DND-41 (cell line): ENCODE measurements at regions not wholly inside any gene's neighbourhood (a gene's known extent, or its start where the extent isn't known, plus 50 kb on each side); places are given as distances from the start of the nearest gene placed in this dataset.
A peak's percentile ranks its signal among the peaks of the same experiment; 100 is the strongest.

ENCODE experiments used
- ATAC-seq: fragments of 200-7000 bp; cut with Tn5 transposase; 3 replicates; pipeline ENCODE4 v1.9.1; 2021; ENCODE audit warnings: low read depth; ENCODE audit not compliant: insufficient read depth
- DNase-seq: peaks from one replicate; pipeline ENCODE4 v3.0.0-alpha.2; 2020
- H2AFZ ChIP-seq: 2 replicates; pipeline ENCODE4 v1.6.0; 2012; ENCODE audit warnings: low read depth, low read length
- H3K27ac ChIP-seq: 2 replicates; pipeline ENCODE4 v1.5.1; 2012; ENCODE audit warnings: low read length, inconsistent platforms
- H3K27me3 ChIP-seq: fragments of 200-600 bp; sonication (generic); 2 replicates; pipeline ENCODE4 v1.6.0; 2012; ENCODE audit warnings: low read length, mild to moderate bottlenecking, inconsistent platforms; ENCODE audit not compliant: insufficient read depth, poor library complexity
- H3K36me3 ChIP-seq: 2 replicates; pipeline ENCODE4 v1.5.1; 2012; ENCODE audit warnings: low read length, inconsistent platforms; ENCODE audit not compliant: insufficient read depth
- H3K4me1 ChIP-seq: 2 replicates; pipeline ENCODE4 v1.5.1; 2012; ENCODE audit warnings: mild to moderate bottlenecking, low read length; ENCODE audit not compliant: insufficient read depth
- H3K4me2 ChIP-seq: 2 replicates; pipeline ENCODE4 v1.6.0; 2012; ENCODE audit warnings: mild to moderate bottlenecking, moderate library complexity, low read length, inconsistent platforms; ENCODE audit not compliant: insufficient read depth
- H3K4me3 ChIP-seq, 2 experiments: fragments of 200-600 bp in 1 of 2; shearing (Covaris generic) in 1 of 2; 2 replicates each; pipeline ENCODE4 v1.5.1; 2012 to 2016; ENCODE audit warnings: inconsistent platforms in 2 of 2, low read length in 2 of 2, mild to moderate bottlenecking in 2 of 2, low read depth in 1 of 2, moderate library complexity in 1 of 2
- H3K79me2 ChIP-seq: 2 replicates; pipeline ENCODE4 v1.6.0; 2012; ENCODE audit warnings: low read length, inconsistent platforms; ENCODE audit not compliant: insufficient read depth
- H3K9ac ChIP-seq: 2 replicates; pipeline ENCODE4 v1.6.0; 2012; ENCODE audit warnings: low read depth, mild to moderate bottlenecking, inconsistent platforms, low read length, moderate library complexity
- H3K9me3 ChIP-seq: 2 replicates; pipeline ENCODE4 v1.5.1; 2012; ENCODE audit warnings: low read length, moderate library complexity, mild to moderate bottlenecking, inconsistent platforms; ENCODE audit not compliant: insufficient read depth, severe bottlenecking
- H4K20me1 ChIP-seq: 2 replicates; pipeline ENCODE4 v1.6.0; 2012; ENCODE audit warnings: low read length; ENCODE audit not compliant: insufficient read depth
- EZH2 ChIP-seq: IDR thresholded peaks from 3 replicates; pipeline ENCODE4 v1.6.1; 2012; ENCODE audit warnings: borderline replicate concordance, low read depth, mild to moderate bottlenecking, moderate library complexity, low read length, inconsistent platforms; ENCODE audit not compliant: severe bottlenecking
- TF ChIP-seq, protein P1 (sequence below): IDR thresholded peaks from 2 replicates; pipeline ENCODE4 v1.5.1; 2012; ENCODE audit warnings: borderline replicate concordance, low read length, moderate library complexity, mild to moderate bottlenecking; ENCODE audit not compliant: poor library complexity, severe bottlenecking; ENCODE audit errors: extremely low read depth

DNA sequence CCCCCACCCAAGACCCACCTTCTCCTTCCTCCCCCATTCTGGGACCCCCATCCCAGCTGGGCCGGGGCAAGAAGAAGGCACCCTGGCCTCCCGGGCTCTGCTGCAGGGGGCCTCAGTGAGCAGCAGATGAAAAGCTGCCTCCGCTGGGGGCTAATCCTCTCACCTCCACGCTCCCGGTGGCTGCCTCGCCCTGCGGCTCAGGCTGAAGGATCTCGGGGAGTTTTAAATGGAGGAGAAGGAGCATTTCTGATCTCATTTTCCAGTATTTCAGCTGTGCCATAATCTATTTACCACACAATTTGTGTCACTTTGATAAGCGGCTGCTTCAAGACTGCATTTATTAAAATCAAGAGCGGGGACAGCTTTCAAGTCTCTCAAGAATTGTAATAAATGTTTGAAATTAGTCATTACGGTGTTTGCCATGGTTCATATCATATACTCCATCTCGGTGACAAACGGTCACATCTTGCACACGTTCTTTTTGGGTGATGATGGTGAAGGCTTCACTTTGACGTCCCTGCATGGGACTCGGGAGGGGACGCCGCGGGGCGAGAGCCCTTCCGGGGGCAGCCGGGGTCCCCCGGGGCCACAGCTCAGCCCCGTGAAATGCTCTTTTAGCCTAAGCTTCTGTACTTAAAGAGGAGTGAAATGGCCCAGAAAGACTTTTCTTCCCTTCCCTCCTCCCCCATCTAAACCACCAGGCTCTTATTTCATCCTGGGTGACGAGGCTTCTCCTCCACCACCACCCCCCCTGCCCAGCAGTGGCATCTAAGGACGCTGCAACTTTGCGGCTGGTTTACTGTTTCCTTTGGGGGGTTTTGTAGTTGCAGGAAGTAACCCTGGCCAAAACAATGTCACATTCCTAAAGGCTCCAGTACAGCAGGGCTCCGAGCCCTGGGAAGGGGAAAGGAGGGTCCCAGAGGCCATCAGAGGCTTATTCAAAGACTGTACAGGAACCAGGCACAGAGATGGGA is 313.1 kb upstream of the TNRC6C start:
- DNase-seq = peak; percentile 90
- no peaks in the 10 kb centered on the region for H3K79me2 ChIP-seq
- no peaks in the 10 kb centered on the region for H3K9me3 ChIP-seq
- H3K36me3 ChIP-seq = no peaks in the 10 kb centered on the region
- H3K4me1 ChIP-seq = peaks cover 25% of the 10 kb centered on the region
- peak overlapping the region in 1 of 2 experiments; percentile 47; a peak in 3 of 4 replicates for H3K4me3 ChIP-seq
- H3K27ac ChIP-seq = peak overlapping the region; percentile 92
- peak overlapping the region; percentile 68 for H3K4me2 ChIP-seq
- no peaks in the 10 kb centered on the region for H4K20me1 ChIP-seq
- H3K27me3 ChIP-seq = peaks cover 2% of the 10 kb centered on the region
- TF ChIP-seq, protein P1, sequence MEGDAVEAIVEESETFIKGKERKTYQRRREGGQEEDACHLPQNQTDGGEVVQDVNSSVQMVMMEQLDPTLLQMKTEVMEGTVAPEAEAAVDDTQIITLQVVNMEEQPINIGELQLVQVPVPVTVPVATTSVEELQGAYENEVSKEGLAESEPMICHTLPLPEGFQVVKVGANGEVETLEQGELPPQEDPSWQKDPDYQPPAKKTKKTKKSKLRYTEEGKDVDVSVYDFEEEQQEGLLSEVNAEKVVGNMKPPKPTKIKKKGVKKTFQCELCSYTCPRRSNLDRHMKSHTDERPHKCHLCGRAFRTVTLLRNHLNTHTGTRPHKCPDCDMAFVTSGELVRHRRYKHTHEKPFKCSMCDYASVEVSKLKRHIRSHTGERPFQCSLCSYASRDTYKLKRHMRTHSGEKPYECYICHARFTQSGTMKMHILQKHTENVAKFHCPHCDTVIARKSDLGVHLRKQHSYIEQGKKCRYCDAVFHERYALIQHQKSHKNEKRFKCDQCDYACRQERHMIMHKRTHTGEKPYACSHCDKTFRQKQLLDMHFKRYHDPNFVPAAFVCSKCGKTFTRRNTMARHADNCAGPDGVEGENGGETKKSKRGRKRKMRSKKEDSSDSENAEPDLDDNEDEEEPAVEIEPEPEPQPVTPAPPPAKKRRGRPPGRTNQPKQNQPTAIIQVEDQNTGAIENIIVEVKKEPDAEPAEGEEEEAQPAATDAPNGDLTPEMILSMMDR = peak; percentile 87
- TF ChIP-seq EZH2 = no peak
- H2AFZ ChIP-seq = peak overlapping the region; percentile 72
- peak; percentile 94 for ATAC-seq
- peak overlapping the region; percentile 53 for H3K9ac ChIP-seq

DNA sequence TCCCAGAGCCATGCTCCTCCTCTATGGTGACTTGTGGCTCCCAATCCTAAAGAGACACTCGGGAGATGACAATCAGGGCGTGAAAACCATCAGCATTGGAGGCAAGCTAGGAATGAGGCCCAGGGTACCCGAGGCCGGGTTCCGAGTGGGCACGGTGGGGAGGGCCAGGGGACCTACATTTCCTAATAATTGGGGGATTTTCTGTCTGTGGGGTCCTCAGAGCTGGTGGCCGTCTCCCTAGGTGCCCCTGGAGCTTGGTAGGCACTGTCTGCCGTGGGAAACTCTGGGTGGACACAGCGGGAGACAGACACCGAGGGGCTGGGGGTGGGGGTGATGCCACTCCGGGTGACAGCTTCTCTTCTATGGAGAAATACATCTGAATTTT is 312.5 kb upstream of the TNRC6C start:
- DNase-seq (no peak), ATAC-seq (no peak)
- Histone ChIP-seq H2AFZ (peak overlapping the region; percentile 72), H3K79me2 (no peaks in the 10 kb centered on the region), H3K9ac (peak overlapping the region; percentile 53), H3K9me3 (no peaks in the 10 kb centered on the region), H4K20me1 (no peaks in the 10 kb centered on the region), H3K4me3 (peak overlapping the region in 1 of 2 experiments; percentile 47; a peak in 2 of 4 replicates), H3K27me3 (no peaks in the 10 kb centered on the region), H3K4me1 (peaks cover 25% of the 10 kb centered on the region), H3K36me3 (no peaks in the 10 kb centered on the region), H3K4me2 (peak overlapping the region; percentile 68), H3K27ac (peak overlapping the region; percentile 92)
- TF ChIP-seq, protein P1 = no peak
- no peak for TF ChIP-seq EZH2

DNA sequence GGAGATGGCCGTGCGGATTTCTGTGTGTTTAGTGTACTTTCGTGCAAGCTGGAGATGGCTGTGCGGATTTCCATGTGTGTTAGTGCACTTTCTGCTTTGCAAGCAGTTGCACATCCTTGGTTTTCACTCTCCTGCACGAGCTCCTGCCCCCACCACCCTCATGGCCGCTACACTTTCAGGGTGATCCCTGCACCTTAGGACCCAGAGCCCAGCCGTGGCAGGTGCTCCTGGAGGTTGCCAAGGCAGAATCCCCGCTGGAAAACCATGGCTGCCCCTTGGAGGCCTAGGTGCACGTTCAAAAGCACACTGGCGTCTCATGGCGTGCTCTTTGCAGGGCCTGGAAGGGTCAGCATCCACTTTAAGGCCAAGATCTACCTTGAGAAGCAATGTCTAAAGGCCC is 311.0 kb upstream of the TNRC6C start:
- DNase-seq = no peak
- H3K4me1 ChIP-seq = peaks cover 25% of the 10 kb centered on the region
- ATAC-seq = no peak
- no peaks in the 10 kb centered on the region for H3K27me3 ChIP-seq
- TF ChIP-seq EZH2 = no peak
- TF ChIP-seq, protein P1 = no peak
- H3K4me2 ChIP-seq = no peak overlapping the region
- no peak overlapping the region for H3K9ac ChIP-seq
- H3K79me2 ChIP-seq = no peaks in the 10 kb centered on the region
- H3K27ac ChIP-seq = no peak overlapping the region
- no peaks in the 10 kb centered on the region for H3K9me3 ChIP-seq
- H2AFZ ChIP-seq = no peak overlapping the region
- H3K4me3 ChIP-seq = no peak overlapping the region
- H4K20me1 ChIP-seq = no peaks in the 10 kb centered on the region
- H3K36me3 ChIP-seq = no peaks in the 10 kb centered on the region
